Jurkat, Clone E6-1 (cell line): ENCODE measurements at regions not wholly inside any gene's neighbourhood (a gene's known extent, or its start where the extent isn't known, plus 50 kb on each side); places are given as distances from the start of the nearest gene placed in this dataset.

ENCODE experiments used
- DNase-seq: peaks from one replicate; pipeline ENCODE4 v3.0.0-alpha.2; 2011; ENCODE audit warnings: low read depth, low spot score
- H3K4me3 ChIP-seq: 2 replicates; pipeline ENCODE4 v1.5.1; 2011; ENCODE audit warnings: mild to moderate bottlenecking, low read length, control low read depth, moderate library complexity

DNA sequence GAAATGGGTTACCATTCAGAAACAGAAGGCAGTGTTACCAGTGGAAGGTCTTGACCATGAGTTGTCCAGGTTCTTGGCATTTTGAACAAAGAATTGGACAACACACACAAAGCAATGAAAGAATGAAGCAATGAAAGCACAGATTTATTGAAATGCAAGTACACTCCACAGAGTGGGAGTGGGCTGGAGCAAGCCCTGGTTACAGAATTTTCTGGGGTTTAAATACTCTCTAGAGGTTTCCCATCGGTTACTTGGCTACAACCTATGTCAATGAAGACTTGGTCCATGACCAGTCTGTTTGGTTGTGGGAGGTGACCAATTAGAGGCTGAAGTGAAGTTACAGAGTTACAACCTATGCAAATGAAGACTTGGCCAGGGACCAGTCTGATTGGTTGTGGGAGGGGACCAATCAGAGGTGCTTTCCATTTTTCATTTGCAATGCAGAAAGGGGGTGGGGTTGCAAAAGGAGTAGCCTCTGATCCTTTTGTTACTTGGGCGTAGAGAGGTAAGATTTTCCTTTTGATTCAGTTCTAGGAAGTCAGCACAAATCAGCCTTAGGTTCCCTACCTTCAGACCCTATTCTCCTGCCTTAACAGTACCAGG is 71.7 kb upstream of the SPRY4 start:
- H3K4me3 ChIP-seq, result no peak overlapping the region
- DNase-seq, result no peak

DNA sequence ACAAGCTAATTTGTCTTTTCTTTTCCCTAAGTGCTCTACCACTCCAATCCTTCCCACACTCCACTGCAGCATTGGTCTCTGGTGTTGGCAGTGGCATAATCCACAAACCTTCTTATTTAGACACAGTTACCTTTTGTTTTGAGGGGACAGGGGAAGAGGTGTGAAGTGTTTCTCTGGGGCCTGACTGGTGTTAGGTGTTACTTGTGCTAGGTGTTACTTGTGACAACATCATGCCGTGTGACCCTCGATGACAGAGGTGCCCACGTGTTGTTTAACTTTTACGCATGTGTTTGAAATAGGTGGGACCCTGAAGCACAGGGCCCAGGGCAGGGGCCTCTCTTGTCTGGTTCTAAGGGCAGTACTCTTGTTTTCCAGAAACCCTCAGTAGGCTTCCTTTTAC is 70.5 kb upstream of the SPRY4 start:
- no peak overlapping the region for H3K4me3 ChIP-seq
- no peak for DNase-seq

DNA sequence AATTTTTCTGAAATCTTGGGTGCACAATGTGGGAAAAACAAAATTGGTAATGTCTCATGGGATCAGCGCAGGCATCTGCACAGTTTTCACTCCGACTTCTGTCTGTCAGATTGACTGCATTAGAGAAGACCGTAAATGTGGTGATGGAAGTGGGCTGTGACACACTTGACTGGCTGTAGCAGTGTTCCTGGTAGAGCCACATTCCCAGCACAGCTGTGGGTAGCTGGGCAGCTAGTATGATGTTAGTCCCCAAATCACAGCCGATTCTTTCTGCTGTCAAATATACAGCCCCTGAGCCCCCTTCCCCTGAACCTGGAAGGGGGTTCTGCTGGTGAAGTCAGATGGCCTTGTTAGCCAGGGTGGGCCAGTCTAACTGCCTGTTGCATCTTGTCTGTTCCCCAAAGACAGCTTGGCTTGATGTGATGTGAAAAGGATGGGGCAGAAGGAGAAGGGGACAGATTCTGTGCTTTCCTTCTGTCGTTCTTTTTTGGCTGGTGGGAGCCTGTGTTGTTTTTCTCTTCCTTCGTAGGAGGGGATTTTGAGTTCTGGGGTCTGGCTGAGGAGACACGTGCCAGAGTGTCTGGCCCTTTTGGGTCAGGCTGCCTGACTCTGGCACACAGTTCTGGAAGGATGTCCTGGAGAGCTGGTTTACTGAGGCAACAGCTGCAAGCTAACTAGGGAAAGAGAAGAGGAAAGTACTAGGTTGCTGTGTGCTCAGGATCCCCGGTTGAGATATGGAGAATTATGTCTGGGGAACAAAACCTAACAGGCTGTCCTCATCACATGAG is 66.4 kb upstream of the SPRY4 start:
- H3K4me3 ChIP-seq, result no peak overlapping the region
- DNase-seq, result no peak

DNA sequence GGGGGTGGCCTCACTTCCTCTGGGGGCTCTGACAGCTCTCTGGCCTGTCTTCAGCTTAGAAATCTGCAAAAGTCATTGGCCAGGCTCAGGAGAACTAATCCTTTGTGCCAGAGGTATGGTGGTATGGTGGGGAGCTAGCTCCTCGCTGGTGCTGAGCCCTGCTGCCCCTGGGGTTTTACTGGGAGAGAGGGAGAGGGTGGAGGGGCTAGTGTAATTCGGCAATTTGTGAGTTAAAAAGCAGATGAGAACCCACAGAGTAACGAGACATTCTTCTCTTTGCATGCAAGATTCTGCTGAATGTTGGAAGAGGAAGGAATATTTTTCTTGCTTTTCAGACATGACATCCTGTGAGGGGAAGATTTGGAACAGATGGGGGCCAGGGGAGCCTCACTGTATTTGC is 65.5 kb upstream of the SPRY4 start:
- H3K4me3 ChIP-seq, result no peak overlapping the region
- DNase-seq, result no peak

DNA sequence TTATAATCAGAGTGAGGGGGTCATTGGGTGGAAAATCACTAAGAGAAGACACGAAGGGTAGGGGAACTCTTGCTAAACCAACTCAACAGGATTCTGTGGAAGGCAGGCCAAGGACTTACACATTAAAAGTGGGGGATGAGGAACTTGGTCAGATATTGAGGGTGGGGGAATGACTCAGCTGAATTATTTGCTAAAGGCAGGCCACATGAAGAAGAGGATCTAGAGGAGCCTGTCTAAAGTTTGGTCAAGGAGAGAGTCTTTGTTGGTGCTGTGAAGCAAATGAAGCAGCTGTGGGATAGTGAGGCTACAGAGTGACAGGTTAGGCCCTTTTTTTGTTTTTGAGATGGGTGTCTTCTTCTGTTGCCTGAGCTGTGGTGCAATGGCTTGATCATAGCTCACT is 63.9 kb upstream of the SPRY4 start:
- no peak for DNase-seq
- no peak overlapping the region for H3K4me3 ChIP-seq

DNA sequence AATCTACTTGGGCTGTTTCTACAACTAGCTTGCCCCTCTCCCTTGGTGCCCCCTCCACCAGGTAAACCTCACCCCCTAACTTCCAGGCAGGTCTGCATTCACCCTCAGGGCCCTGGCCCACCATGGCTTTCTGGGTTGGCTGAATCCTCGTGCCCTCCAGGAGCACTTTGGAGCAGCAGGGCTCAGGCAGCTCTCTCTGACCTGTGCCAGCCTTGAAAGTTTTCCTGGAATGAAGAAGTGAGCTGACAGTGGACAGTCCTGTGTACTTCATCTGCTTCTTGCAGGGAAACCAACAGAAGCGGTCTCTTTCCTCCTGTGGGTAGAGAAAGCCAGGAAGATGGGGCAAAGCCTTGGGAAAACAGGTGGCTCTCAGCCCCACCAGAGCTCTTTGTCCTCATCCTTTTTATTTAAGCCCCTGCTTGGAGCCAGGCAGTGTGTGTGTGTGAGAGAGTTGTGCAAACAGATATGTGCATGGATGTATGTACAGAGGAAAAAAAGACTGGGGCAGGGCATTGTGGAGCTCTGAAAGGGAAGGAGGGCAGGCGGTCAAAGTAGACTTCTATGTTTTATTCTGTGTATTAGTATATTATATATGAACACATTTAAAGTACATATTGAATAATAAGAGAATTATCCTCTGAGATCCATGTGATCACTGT is 62.3 kb upstream of the SPRY4 start:
- DNase-seq, result no peak
- H3K4me3 ChIP-seq, result no peak overlapping the region

DNA sequence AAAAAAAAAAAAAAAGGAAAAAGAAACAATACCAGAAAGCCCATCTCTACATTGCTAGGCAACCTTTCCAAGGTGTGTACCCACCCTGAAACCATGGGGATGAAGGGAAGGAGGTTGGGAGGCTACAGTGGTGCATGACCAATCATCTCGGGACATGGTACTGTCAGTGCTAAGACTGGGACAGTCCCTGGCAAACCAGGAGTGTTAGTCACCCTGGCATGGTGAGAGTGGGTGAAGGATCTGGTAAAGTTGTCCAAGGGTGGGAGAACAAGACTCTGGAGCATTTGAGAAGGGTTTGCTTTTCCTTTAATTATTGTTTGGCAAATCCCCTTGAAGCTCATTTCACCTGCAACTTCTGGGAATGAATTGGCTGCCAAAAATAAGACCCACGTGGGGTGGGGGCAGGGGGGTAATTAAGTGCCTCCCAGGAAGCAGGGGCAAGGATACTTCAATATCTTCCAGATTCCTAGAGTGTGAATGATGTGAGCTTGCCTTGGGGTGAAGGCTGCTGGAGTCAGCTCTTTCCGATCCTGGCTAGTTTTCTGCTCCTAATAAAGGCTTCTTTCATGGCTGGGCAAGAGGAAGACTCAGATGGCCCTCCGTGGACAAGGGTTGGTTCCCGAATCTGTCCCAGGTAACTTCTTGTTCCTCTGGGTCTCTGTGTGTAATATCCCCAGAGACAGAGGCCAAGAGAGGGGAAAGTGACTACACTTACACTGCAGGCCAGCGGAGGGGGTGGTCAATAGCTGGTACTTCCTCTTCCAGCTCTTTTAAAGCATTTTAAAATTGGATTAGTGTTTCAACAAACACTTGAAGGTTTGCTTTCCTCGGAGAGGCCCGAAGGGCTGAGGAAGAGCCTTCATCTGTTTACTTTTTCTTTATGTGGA is 61.6 kb upstream of the SPRY4 start:
- H3K4me3 ChIP-seq, result no peak overlapping the region
- no peak for DNase-seq

DNA sequence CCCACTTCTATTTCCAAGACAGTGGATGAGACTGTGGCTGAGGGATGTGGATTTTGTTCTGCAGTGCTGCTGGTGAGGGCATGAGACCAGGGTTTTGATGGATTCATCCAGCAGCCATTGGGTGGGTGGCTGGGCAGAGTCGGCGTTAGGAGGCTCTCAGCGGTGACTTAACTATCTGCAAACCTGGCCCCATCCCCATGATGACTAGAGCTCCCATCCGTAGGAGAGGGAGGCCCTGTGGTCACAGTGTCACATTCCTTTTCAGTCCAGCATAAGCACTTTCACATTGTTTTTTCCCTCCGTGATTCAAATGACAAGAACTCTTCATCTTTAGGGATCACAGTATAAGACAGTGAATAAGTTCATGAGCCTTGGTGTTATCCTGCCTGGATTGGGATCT is 60.4 kb upstream of the SPRY4 start:
- no peak overlapping the region for H3K4me3 ChIP-seq

DNA sequence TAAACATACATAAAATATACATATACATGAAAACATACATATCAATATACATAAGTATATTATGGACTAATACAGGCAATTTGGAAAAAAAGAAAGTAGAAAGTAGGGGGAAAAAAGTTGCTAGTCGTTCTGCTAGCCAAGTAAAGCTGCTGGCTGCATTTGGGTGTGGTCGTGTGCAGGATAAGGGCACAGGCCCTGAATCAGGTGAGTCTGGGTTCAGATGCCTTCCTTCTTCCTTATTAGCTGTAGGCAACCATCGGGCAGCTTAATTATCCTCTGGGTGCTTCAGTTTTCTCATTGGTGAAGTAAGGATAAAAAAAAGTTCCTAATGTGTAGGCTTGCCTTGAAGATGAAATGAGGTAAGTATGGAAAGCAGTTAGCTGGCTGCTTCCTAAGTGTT is 59.2 kb upstream of the SPRY4 start:
- no peak for DNase-seq
- no peak overlapping the region for H3K4me3 ChIP-seq

More for the DNA sequence above, 60.4 kb upstream of the SPRY4 start:
- DNase-seq, result no peak

DNA sequence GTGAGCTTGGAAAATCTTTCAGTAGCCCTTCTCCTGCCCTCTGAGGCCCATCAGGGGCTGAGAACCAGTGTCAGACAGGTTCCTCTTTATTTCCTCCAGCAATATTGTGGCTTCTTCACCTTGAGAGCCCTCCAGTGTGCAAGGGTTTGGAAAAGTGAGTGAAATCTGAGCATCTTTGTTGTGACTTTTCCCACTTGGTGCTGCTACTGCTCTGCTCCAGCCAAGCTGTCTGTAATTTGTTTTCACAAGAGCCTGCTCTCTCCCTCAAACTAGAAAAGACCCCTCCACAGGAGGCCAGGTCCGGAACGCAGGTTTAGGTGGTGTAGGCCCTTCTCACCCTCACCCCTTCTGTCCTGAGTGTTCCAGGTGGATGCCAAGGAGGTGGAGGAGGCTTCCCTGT is 57.4 kb upstream of the SPRY4 start:
- no peak for DNase-seq
- H3K4me3 ChIP-seq, result no peak overlapping the region

DNA sequence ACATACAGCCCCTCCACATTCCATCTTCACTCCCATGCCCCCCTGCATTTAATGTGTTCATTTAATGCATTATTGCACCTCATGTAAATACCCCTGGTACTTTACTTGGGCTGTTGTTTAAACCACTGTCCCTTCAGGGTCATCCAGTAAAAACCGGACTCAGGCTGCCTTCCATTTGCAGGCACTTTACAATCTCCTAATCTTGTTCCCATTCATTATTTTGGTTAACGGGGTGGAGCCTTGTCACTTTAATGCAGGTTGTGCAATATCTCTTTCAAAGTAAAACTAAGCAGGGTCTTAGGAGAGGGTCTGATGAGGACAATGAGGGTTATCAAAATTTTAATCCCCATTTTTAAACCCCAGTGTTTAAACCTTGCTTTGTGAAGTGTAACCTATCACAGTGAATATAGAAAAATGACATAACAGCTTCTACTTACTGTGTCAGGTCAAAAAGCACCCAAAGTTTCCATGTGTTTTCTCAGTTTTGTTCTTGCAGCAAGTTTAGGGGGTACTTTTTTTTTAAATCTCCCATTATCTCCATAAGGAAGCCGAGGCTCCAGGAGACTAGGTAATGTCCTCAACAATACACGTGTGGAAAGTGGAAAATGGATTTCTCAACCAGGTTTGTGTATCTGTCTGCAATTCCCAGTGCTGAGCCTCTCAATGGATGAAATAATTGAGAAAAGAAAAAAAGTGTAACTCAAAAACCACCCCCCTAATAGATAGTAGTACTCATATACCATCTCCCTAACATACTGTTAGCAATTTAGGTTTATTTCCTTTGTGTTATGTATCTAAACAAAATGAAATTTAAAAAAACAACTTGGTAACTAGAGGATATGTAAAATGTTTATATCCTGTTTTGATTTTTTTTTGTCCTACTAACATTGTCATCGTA is 54.2 kb upstream of the SPRY4 start:
- no peak overlapping the region for H3K4me3 ChIP-seq
- no peak for DNase-seq

DNA sequence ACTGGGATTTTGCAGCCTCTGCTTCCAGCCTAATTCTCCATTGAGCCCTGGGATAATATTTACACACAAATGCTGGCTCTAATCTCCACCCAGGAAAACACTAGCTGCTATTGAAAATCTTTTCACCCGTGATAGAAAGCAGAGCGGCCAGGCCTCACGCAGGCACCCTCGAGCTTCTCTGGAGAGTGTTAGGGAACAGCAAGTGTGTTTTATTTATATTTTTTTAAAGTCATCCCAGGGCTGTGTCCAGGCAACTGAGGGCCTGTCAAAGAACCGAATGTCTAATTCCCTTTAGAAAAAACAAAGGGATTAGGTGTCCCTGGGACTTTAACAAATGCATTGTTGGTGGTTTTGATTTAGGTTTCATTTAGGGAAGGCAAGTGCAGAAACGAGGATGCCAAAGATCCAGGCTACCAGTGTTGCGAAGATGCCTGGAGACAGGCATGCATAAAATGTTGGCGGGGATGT is 51.2 kb upstream of the SPRY4 start:
- H3K4me3 ChIP-seq, result no peak overlapping the region
- DNase-seq, result no peak
